ENCODE measurements at regions not wholly inside any gene's neighbourhood (a gene's known extent, or its start where the extent isn't known, plus 50 kb on each side); places are given as distances from the start of the nearest gene placed in this dataset.
"Not testable (repeated sequence)": the region's sequence is repeated elsewhere in the genome, so short reads cannot be mapped to it uniquely, and the experiment has no call there.

GRCh38 chr17:45554479-45554878 lies 64.0 kb upstream of the PLEKHM1 start:
- DNase-seq, result not testable (repeated sequence)

DNA sequence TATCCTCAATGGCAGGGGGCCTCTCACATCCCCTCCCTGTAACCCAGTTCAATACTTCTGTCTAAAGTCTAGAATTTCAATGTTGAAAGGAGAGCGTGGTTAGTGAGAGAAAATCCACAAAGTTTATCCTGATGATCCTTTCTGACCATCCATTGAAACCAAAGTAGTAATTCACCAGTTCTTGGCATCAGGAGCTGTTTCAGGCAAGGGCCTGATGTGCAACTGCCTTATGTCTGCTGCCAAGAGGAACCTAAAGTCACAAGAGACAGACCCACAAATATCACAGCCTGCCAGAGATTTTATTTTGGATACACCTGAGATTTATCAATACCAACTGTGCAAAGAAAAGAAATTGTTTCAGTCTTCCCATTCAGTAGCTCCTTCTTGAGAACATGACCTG lies 68.3 kb upstream of the PLEKHM1 start:
- DNase-seq, result not testable (repeated sequence)

DNA sequence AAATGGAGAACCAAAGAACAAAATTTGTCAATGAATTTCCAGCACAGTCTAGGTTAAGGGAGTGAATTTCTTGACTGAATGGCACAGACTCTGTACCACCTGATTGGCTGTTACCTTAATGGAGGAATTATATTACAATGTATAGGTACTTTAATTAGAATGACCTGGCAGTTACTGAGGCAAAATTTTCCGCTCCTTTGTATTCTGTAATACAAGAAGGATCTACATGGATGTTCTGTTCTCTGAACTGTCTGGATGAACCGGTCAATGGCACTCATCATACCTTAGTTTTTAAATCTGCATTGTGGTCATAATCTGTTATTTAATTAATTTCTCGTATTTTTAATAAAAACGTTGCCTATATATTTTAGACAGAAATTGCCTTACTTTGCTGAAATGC lies 72.3 kb upstream of the PLEKHM1 start:
- DNase-seq, result not testable (repeated sequence)

DNA sequence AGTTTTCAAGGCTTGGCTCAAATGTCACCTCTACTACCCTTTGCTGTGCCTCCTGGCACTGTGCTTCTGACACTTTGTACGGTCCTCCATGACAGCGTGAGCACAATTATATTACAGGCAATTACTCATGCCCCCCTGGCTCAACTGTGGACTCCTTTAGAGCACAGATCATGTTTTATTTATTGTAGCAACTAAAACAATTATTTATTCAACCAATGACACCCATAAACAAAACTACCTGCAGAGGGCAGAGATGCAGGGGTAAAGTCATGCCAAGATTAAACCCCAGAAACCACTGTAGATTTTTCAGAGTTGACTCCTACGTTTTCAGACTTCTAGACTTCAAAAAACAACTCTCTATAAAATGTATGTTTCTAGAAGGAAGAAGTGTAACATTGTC lies 72.8 kb upstream of the PLEKHM1 start:
- DNase-seq, result not testable (repeated sequence)

DNA sequence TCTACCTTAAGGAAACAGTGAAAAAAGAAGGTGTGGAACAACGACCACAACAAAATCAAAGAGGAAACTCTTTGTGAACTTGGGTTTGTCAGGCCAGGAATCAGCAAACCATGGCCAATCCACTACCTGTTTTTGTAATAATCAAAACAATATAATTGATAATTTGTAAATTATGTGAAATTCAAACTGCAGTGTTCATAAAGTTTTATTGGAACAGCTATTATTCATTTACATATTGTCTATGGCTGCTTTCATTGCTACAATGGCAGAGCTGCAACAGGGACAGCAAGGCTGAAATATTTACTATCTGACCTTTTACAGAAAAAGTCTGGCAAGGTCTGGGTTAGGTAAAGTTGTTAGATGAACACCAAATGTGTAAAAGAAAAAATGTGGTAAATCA lies 77.8 kb upstream of the PLEKHM1 start:
- not testable (repeated sequence) for DNase-seq

- DNase-seq, result not testable (repeated sequence)
Observed at GRCh38 chr17:45573326-45573725, 82.8 kb upstream of the PLEKHM1 start.

- peak; percentile 42 for DNase-seq
Observed at GRCh38 chr17:45573924-45574770, 83.6 kb upstream of the PLEKHM1 start.

DNA sequence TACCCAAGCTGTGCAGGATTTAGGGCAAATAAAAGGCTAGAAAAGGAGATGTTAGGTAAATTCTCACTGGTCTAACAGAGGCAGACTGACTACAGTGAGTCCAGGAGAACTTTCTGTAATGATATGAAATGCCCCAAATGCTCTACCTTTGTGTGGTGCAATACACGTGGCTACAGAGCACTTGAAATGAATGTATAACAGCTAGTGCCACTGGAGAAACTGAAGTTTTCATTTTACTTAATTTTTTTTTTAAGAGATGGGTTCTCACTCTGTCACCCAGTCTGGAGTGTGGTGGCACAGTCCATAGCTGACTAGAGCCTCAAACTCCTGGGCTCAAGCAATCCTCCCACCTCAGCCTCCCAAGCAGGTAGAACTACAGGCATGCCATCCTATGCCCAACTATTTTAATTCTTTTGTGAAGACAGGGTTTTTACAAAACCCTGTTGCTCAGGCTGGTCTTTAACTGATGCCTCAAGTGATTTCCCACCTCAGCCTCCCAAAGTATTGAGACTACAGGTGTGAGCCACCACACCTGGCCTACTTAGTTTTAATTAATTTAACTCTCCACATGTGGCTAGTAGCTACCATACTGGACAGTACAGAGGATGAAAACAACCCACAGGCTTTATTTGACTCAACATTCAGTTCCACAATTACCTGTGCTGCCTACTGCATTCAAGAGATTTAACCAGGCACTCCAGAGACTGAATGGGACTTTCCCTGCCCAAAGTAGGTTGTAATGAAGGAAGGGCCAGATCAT lies 84.8 kb upstream of the PLEKHM1 start:
- no peak for DNase-seq

DNA sequence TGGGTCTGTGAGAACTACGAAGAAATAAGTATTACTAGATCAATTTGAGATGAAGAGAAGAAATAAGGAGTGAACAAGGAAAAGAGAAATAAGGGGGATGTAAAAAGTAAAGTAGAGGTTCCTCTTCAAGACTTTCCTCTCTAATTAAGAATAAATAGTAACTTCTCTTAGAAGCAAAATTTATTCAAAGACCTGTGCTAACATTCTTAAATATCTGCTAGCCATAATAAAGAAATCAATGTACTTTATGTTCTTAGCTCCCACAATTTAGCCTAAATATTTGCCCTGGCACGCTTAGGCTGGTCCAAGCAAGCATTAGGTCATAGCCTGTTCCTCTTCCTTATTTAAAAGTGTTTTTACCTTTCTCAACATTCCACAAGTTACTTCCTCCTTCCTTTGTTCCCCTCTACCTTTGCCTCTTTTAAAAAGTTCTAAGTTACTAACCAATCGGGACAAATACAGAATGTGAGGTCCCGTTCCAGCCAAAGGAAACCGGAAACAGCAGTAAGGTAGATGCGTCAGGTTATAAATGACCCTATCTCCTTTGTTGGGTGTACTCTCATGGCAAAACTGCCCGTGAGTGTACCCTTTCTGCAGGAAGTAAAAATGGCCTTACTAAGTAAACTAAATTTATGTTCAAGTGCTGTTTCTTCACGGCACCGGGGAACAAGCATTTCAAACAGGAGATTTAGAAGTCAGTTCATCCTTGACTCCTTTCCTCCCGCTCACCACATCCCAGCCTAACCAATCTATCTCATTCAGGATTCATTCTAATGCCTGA lies 86.2 kb upstream of the PLEKHM1 start:
- not testable (repeated sequence) for DNase-seq

DNA sequence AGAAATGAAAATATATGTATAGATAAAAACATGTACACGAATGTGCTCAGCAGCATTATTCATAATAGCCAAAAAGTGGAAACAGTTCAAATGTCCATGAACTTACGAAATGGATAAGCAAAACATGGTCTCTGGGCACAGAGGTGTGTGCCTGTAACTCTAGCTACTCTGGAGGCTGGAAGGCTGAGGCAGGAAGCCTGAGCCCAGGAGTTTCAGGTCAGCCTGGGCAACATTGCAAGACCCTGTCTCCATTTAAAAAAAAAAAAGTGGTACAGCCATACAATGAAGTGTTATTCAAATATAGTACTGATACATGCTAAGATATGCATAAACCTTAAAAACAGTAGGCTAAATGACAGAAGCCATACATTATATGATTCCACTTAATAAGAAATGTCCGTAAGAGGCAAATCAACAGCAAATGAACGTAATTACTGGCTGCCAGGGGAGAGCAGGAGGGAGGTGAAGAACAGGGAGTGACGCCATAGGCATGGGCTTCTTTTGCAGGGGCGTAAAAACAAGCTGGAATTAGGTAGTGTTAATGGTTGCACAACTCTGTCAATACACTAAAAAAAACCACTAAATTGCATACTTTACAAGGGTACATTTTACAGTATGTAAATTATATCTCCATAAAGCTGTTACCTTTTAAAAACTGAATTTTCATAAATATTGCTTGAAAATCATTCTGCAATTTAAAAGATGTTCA lies 87.2 kb upstream of the PLEKHM1 start:
- no peak for DNase-seq

DNA sequence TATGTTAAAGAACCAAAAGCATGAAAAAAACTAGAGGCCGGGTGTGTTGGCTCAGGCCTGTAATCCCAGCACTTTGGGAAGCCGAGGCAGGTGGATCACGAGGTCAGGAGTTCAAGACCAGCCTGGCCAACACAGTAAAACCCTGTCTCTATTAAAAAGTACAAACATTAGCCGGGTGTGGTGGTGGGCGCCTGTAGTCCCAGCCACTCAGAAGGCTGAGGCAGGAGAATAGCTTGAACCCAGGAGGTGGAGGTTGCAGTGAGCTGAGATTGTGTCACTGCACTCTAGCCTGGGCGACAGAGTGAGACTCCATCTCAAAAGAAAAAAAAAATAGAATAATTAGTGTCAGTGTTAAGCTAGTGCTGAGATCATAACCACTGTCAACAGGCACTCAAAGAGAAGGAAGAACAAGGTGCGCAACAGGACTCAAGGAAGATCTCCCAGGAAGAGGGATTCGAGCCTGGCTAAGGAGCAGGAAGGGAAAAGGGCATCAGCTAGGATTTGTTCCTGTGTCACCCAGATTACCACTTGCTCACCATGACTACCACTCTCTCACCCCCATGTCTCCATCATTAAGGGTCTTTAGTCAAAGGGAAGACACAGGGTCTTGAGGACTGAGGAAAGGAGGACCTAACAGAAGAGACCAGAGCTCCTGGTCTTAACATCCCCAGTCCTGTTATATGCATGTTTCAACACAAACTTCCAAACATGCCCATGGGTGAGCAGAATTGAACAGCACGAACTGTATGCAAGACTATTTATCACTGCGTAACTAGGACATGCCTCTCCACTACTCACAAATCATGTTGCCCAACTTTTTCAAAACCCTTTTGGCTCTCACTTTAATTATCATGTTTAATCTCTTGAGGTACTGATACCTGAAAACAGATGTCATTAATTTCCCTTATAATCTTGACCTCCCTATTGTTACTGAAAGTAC lies 88.3 kb upstream of the PLEKHM1 start:
- DNase-seq, result no peak

GRCh38 chr17:45579529-45580495 lies 89.3 kb upstream of the PLEKHM1 start:
- no peak for DNase-seq

GRCh38 chr17:45580924-45581323 lies 90.4 kb upstream of the PLEKHM1 start:
- no peak for DNase-seq

GRCh38 chr17:45581860-45582259 lies 91.3 kb upstream of the PLEKHM1 start:
- no peak for DNase-seq

- DNase-seq, result peak; percentile 82
Observed at GRCh38 chr17:45584092-45585036, 93.8 kb upstream of the PLEKHM1 start.

- DNase-seq, result peak; percentile 92
Observed at GRCh38 chr17:45585037-45585733, 94.7 kb upstream of the PLEKHM1 start.

- DNase-seq, result peak; percentile 41
Observed at GRCh38 chr17:45585794-45586650, 95.5 kb upstream of the PLEKHM1 start.

DNA sequence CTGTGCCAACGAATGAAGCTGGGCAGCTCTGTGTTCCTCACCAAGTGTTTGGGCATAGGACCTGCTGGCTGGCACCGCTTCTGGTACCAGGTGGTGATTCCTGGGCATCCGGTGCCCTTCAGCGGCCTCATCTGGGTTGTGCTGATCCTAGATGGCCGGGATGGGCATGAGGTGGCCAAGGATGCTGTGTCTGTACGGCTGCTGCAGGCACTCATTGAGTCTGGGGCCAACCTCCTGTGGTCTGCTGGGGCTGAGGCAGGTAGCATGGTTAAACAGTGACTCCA lies 96.1 kb upstream of the PLEKHM1 start:
- not testable (repeated sequence) for DNase-seq
